NCI-H1436 (cell line): ENCODE measurements at regions not wholly inside any gene's neighbourhood (a gene's known extent, or its start where the extent isn't known, plus 50 kb on each side); places are given as distances from the start of the nearest gene placed in this dataset.

Source experiments
- DNase-seq: peaks from one replicate; lab custom pipeline; 2025; lab: John Stamatoyannopoulos, UW

DNA sequence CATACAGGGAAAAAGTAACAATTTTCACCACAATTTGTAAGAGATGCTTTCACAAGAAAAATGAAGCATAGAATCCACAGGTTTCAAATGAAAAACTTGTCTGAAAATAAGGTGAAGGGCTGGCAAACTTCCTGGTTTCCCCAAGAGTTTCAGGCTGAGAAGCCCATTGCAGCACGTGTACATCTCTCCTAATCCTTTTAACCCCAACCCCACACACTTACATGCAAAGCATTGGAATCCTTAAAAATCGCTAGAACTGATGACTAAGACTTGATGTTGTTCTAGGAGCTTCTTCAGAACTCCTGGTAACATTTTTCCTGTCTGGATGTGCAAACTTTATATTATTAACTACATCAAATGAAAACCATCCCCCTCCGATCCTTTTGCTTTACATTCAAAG lies 317.8 kb upstream of the RGMB start:
- DNase-seq, result no peak

DNA sequence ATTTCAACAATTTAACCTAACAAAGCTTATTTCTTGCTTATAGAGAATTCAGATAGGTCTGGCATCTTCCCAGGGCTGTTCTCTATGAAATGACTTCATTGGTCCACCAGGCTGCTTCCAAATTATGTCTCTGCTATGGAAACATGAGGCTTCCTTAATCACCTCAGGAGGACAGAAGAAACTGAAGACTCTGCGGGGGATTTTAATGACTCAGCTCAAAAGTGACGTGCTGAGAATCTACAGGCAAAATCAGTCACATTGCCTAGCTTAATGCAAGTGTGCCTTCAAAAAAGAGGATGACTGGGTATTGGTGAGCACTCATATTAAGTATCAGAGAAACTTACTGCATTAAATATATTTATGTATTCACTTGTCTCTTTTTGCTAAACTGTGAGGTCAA lies 315.5 kb upstream of the RGMB start:
- DNase-seq, result no peak

DNA sequence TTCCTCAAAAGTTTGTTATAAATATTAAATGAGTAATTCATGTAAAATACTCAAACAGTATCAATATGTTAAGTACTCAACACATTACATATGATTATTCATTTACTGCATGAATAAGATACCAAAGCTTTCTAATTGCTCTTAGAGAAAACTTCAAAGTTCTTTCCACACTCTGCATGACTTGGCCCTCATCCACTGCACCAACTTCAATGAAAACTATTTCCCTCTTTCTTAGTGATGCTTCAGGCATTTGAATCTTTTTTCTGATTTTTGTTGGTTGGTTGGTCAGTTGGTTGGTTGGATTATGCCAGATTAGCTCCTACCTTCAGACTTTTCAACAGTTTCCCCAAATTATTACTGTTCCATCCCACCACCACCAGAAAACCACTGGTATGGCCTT lies 314.7 kb upstream of the RGMB start:
- no peak for DNase-seq

DNA sequence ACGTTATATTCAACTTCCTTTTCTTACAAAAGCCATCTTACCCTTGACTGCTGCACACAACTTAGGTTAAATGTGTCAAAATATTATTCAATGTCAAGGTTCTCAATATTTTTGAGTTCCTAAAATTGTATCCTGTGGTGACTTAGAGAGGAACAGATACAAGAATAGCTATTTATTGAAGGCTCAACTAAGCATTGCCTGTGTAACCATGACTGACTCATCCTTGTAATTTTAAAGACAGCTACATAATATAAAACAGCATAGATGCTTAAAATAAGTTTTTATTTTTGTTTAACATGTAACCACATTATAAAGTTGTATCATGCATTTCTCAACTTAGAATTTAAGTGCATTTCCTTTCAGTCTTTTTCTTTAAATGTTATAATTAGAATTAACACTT lies 312.9 kb upstream of the RGMB start:
- DNase-seq, result no peak

DNA sequence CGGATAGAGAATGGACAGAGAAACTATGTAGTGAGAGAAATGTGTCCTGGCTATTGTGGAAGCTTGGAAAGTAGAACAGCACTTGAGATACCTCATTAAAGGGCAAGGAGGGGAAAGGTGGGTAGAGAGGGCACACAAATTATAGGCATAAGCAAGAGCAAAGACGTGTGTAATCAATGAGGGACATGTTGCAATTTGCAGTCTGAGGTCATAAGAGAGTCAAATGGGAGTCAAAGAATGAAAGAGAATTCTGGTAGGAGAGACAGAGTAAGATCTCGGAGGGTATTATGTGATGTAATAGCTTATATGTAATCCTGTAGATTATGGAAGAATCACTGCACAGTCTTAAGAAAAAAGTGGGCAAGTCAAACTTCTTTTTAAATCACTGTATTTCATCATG lies 312.0 kb upstream of the RGMB start:
- no peak for DNase-seq

DNA sequence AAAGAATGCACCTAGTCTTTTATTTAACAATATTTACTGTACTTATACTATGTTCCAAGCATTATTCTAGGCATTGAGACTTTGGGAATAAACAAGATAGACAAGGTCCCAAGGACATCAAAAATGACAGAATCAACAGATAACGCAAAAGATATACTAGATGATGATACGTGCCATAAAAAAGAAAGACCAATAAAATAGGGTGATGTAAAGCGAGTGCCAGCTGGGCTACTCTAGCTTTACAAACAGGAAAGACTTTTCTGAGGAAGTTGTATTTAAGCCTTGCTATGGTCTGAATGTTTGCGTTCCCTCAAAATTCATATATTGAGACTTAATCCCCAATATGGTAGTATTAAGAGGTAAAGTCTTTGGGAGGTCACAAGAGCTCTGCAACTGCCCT lies 310.2 kb upstream of the RGMB start:
- no peak for DNase-seq

DNA sequence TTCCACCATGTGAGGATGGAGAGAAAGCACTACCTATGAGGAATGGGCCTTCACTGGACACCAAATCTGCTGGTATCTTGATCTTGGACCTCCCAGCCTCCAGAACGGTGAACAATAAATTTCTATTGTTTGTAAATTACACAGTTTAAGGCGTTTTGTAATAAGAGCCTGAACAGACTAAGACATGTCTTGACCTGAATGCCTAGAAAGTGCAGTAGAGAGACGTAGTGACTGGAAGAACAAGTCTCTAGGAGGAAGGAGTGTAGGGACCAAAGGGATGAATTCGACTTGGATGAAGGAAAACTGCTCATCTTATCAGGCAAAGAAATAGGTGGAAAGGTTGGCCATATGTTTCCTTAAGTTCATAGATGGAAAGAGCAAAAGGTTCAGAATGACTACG lies 309.8 kb upstream of the RGMB start:
- no peak for DNase-seq

DNA sequence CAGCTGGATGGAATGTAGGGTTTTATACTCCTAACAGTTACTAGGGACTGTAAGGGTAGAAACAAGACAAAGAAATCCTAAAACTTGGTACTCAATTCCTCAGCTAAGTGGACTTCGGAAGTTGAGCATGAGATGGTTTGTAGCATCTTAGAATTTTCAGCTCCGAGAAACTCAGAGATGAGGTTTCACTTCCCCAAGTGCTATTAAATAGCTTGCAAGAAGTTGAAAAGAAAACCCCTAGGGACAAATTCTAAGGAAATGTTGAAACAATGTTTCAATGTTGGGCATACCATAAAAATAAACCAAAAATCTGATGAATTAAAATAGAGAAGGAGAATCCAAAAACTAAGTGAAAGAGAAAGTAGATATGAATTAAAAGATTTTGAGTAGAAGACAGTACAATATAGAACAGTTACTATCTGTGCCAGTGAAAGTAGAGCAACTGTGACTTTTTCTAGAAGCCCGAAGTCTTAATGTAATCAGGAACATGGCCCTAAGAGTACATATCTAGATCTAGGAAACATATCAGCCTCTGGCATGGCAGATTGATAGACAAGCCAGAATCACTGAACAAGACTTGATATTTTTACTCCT lies 308.6 kb upstream of the RGMB start:
- DNase-seq, result no peak

DNA sequence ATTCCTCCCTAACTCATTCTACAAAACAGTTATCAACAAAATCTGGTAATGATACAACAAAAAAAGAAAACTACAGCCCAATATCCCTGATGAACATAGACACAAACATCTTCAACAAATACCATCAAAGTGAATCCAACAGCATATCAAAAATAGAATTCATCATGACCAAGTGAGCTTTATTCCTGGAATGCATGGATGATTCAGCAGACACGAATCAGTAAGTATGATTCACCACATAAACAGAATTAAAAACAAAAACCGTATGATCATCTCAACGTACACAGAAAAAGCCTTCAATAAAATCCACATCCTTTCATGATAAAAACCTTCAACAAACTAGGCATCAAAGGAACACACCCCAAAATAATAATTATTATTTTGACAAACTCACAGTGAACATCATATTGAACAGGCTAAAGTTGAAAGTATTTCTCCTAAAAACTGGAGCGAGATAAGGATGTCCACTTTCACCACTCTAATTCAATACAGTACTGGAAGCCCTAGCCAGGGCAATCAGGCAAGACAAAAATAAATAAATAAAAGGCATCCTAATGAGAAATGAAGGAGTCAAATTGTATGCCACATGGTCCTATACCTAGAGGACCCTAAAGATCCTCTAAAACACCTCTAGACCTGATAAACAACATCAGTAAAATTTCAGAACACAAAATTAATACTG lies 305.1 kb upstream of the RGMB start:
- no peak for DNase-seq

DNA sequence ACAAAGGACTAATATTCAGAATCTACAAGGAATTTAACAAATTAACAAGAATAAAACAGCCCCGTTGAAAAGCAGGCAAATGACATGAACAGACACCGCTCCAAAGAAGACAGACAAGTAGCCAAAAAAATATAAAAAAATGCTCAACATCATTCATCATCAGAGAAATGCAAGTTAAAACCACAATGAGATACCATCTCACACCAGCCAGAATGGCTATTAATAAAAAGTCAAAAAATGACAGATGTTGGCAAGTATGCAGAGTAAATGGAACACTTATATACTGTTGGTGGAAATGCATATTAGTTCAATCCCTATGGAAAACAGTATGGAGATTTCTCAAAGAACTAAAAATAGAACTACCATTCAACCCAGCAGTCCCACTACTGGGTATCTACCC lies 302.7 kb upstream of the RGMB start:
- no peak for DNase-seq

DNA sequence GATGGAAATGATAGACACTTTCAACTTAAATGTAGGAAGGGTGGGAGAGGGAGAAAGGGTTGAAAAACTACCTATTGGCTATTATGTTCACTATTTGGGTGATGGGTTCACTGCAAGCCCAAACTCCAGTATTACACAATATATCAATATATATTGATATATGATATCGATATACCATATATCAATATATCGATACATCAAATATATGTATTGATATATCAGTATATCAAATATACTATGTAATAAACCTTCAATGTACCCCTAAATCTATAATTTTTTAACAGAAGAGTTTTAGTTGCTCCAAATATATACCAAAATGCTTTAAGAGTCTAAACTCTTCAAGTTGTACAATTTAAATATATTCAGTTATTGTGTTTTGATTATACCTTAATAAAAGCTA lies 302.0 kb upstream of the RGMB start:
- DNase-seq, result no peak

DNA sequence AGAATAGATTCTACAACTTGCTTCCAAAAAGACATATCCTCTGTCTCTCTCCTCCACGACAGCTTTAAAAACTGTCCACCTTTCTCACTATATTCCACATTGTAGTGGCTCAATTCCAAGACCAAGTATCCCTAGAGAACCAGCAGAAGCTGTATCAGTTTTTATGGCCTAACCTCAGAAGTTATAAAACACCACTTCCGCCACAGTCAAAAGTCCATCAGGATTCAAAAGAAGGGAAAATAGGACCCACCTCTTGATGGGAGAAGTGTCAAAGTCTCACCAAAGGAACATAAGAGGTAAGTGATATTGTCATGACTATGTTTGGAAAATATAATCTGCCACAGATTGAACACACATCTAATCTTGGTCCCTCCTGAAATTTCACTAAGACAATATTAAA lies 299.2 kb upstream of the RGMB start:
- no peak for DNase-seq

DNA sequence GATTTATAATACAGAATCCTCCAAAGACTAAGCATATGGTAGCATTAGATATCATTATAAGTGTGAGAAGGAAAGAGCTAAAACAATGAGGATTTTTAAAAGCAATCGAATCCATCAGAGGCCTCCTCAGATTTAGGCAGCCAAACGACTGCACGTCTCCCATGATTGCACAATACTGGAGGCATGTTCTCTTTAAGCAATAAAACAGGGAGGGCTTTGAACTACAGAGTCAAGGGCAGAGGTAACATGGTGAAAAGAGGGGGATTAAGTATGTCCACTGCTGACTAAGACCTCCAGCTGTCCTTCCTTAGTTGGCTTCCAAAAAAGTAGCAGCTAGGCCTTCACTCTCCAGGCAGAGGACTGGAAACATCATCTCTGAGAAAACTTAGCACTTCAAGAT lies 298.7 kb upstream of the RGMB start:
- DNase-seq, result no peak

DNA sequence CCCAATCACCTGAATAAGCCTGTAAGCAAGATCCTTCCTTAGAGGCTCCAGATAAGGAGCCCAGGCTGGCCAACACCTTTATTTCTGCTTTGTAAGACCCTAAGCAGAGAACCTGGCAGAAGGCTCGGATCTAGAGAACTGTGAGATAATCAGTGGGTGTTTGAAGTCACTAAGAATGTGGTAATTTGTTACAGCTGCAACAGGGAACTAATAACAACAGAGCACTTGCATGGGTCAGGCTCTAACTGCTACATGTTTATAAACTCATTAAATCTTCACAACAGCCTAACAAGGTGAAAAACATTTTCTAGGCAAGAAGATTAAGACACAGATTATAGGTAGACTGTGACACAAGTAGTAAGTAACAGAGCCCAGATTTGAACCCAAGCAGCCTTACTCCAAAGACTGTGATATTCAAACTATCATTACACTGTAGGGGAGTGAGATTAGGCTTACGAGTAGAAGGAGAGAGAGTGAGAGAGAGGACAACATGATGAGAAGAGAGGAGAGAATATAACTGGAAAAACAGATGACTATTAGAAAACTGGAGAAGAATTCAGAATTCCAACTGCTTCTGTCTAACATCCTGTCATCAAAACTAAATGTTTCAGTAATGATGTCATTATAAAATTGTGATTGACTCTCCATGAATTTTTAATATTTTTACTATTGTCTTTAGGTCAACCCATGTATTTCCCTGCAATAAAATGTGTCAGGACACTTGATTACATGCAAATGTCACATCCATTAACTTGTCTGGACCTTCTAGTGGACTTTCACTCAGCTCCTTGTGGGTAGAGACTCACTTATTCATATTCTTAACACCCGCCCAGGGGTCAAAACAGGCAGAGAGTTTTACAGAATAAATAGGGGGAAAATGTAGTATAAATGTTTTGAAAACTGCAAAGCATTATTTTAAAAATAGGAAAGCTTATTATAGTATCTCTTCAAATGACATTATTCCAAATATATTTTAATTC lies 290.9 kb upstream of the RGMB start:
- no peak for DNase-seq

DNA sequence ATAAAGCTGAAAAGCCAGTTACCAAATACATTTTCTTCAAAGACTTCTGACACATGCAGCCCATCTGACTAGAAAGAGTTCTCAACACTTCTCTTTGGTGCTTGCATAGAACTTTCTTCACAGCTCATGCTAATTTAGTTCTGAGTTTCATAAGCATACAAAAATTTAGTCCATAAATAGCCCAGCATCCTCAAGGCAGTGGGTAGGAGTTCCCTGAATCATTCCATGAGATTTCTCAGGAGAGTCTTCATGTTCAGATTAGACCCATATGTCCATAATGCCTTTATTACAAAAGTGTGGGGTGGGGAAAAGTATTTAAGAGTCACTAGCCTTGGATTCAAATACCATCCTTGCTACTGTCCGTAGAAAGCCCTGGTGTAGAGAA lies 290.2 kb upstream of the RGMB start:
- DNase-seq, result no peak

DNA sequence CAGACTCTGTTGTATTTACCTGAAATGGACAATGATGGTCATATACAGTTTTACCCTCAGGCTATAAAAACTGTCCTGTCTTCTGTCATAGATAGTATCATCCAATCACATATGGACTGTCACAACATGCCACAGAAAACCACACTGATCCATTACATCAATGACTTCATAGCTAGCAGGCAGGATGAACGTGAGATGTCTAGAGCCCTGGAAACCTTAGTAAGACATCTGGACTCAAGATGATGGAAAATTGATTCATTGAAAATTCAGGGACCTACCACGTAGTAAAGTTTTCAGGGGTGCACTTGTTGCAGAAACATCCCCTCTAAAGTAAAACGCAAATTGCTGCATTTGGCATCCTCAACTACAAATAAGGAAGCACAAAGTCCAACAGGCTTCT lies 284.4 kb upstream of the RGMB start:
- DNase-seq, result no peak

DNA sequence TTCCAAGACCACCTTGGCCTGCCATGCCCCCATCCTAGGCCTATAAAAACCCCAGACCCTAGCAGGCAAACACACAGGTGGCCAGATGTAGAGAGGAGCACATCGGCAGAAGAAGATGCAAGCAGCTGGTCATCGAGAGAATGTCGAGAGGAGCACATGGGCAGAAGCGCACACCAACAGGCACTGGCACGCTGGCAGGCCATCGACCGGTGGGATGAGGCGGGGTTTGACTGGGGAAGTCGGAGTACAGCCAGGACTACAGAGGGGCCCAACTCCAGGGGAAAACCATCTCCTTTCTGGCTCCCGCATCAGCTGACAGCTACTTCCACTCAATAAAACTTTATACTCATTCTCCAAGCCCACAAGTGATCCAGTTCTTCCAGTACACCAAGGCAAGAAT lies 283.1 kb upstream of the RGMB start:
- no peak for DNase-seq

DNA sequence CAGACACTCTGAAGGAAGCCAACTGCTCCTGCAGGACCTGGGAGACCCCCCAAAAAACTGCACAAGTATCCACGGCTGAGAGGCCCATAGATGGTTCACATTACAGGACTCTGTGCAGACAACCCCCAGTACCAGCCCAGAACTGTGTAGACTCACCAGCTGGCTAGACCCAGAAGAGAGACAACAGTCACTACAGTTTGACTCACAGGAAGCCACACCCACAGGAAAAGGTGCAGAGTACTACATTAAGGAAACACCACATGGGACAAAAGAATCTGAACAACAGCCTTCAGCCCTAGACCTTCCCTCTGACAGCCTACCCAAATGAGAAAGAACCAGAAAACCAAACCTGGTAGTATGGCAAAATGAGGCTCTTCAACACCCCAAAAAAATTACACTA lies 281.2 kb upstream of the RGMB start:
- DNase-seq, result no peak

DNA sequence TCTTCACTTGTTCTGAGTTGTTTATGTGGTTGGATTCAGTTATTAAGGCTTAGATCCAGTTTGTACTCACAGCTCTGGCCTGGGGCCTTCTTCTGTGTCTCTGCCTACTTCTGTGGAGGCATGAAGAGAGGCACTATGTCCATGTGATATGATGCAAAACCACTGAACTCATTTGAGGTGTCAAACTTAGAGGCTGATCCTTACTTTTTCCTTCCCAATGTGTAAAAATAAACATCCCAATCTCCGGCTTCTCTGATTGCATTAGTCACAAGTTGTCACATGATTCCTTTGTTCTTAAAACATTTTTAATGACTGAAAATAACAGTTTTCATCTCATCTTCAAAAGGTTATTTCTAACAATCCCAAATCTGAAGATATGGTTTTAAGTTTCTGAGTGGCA lies 276.0 kb upstream of the RGMB start:
- no peak for DNase-seq

DNA sequence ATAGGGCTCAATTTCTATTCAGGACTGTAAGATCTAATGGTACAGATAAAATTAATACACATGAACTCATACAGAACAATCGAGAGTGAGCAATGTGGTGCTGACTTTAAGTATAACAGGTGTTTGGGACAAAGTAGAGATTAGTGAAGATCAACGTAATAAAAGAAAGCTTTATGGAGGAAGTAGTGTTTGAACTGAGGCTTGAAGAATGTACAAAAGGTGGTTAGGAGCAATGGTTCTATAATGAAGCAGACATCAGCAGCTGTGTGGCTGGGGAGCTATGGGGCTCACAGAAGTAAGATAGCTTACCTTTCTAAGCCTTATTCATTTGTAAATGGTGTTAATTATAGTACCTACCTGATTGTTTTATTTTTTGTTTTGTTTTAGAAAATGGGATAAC lies 275.4 kb upstream of the RGMB start:
- no peak for DNase-seq

DNA sequence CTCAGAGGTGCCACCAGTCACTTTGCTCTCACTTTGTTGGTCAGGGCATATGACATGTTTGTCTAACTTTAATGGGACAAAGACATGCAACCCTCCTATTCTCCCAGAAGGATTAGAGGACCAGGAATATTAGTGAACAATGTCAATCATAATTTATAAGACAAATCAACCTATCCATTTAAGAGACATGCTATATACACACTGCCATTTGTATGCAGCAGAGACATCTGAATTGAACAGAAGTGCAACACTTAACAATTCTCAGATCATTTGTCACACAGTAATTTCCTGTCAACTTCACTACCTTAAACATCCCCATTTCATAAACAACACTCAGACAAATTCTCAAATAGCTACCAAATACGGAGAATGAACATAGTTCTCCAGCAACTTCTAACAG lies 273.6 kb upstream of the RGMB start:
- no peak for DNase-seq

DNA sequence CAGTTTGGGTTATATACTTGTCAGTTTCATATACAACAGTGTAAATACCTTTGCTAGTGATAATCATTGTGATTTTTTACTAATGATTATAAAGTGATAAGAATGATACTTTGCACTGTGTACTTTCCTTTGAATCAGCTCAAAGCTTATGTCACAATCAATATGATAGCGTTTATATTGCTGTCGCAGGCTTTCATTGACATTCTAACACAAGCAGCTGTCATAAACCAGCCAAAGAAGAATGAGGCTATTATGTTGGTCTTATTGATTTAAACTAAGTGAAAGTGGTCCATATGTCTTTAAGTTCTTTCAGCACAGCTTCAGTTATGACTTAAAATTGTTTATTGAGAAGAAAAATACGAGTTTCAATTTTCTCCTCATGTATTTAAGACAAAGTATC lies 272.7 kb upstream of the RGMB start:
- DNase-seq, result no peak

DNA sequence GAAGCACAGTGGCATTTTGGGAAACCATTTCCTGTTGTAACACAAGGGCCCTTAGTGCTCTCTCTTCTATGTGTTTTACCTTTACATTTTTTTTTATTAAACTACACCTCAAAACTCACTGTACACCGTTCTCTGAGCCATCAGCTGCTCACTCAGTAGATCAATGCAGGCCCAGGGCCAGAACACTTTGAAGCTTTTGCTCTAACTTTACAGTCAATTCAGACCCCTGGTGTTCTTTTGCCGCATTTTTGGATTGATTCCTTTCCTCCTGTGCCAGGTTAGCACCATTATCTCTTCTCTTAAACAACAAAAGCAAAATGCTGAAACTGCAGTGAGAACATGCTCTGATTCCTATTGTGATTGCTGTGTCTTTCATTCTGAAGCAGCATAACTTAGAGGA lies 269.8 kb upstream of the RGMB start:
- no peak for DNase-seq
